ENCODE measurements at regions not wholly inside any gene's neighbourhood (a gene's known extent, or its start where the extent isn't known, plus 50 kb on each side); places are given as distances from the start of the nearest gene placed in this dataset.

GRCh38 chr5:135645336-135646180, 66.8 kb upstream of the CXCL14 start:
- TF ChIP-seq, protein P1, sequence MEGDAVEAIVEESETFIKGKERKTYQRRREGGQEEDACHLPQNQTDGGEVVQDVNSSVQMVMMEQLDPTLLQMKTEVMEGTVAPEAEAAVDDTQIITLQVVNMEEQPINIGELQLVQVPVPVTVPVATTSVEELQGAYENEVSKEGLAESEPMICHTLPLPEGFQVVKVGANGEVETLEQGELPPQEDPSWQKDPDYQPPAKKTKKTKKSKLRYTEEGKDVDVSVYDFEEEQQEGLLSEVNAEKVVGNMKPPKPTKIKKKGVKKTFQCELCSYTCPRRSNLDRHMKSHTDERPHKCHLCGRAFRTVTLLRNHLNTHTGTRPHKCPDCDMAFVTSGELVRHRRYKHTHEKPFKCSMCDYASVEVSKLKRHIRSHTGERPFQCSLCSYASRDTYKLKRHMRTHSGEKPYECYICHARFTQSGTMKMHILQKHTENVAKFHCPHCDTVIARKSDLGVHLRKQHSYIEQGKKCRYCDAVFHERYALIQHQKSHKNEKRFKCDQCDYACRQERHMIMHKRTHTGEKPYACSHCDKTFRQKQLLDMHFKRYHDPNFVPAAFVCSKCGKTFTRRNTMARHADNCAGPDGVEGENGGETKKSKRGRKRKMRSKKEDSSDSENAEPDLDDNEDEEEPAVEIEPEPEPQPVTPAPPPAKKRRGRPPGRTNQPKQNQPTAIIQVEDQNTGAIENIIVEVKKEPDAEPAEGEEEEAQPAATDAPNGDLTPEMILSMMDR (IDR thresholded peaks at IDR 0.05; ENCODE audit: low read length): no peak
- TF ChIP-seq EZH2phosphoT487 (IDR thresholded peaks at IDR 0.05; ENCODE audit: low read length) (no peak), EZH2 (optimal IDR thresholded peaks at IDR 0.05; ENCODE audit: low read depth, low read length) (no peak)
